GM21447 (cell line): ENCODE measurements at regions not wholly inside any gene's neighbourhood (a gene's known extent, or its start where the extent isn't known, plus 50 kb on each side); places are given as distances from the start of the nearest gene placed in this dataset.

Experiments
- ATAC-seq: cut with Tn5 transposase; IDR thresholded peaks from one replicate; pipeline ENCODE4 v1.9.1; 2021; ENCODE audit not compliant: unreplicated experiment

- no peak for ATAC-seq
These were observed 295.5 kb downstream of the CDH11 start for GRCh38 chr16:64826374-64826773.

DNA sequence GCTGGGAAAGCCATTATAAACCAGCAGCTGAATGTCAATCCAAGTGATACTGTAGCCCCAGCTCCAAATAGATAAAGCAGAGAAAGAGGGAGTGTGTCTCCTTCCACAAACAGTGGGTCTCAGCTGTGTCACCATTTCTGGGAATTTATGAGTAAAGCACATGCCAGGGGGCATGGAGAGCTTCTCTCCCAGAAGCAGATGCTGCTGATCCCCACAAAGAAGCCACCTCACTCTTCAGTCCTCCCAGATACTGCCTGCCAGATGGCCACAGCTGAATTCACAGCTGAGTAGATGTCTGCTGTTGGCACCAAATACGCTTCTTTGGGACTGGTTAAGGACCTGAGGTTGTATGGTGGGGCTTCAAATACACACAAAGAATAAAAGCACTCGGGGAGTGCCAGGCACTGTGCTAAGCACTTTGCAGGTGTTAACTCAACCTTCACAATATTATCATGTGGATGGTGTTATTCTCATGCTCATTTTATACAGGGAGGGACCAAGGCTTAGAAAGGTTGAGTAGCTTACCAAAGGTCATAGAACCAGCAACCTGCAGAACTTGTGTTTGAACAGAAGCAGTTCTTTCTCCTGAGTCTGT, 298.3 kb downstream of the CDH11 start:
- no peak for ATAC-seq

- ATAC-seq, result no peak
These were observed 311.8 kb downstream of the CDH11 start for GRCh38 chr16:64809876-64810629.

DNA sequence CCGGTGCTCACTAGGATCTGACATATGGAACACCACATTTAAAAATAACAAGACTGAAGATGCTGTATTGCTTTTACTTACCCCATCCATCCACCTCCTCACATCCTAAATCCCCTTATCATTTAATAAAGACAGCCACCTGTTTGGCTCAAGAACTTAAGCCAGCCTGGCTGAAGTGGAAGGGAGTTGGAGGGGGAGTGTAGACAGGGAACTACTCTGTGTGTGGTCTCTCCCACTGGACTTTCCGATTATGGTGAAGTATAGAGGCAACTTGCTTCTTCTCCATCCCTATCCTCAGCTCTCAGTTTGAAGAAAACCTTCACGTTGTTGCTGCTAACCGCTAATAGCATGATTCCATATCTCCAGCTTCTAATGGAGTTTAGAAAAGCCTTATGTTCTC, 313.4 kb downstream of the CDH11 start:
- ATAC-seq, result no peak

GRCh38 chr16:64791756-64792155, 330.1 kb downstream of the CDH11 start:
- ATAC-seq, result no peak

DNA sequence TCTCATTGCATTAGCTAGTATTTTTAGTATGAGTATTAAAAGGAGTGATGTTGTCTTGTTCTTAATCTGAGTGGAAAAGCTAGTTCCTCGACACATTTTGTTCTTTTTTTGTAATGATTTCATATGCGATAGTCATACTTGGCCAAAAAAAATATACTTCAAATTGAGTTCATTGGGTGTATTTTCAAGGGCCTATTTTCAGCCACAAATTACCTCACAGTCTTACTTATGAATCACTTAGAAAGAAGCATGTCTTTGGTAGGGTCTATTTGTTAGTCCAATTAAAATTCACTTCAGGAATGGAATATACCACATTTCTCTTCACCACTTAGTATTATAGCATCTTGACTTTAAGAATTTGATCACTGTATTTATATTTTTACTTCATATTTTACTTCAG, 337.2 kb downstream of the CDH11 start:
- ATAC-seq, result no peak

DNA sequence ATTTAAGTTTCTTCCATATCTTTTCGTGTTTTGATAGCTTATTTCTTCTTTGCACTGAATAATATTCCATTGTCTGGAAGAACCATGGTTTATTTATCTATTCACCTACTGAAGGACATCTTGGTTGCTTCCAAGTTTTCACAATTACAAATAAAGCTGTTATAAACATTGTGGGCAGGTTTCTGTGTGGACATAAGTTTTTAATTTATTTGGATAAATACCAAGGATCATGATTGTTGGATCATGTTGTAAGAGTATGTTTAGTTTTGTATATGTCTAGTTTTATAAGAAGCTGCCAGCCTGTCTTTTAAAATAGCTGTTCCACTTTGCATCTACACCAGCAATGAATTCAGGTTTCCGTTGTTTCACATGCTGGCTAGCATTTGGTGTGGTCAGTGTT, 339.4 kb downstream of the CDH11 start:
- ATAC-seq, result no peak

- no peak for ATAC-seq
These were observed 341.4 kb downstream of the CDH11 start for GRCh38 chr16:64780445-64780844.

DNA sequence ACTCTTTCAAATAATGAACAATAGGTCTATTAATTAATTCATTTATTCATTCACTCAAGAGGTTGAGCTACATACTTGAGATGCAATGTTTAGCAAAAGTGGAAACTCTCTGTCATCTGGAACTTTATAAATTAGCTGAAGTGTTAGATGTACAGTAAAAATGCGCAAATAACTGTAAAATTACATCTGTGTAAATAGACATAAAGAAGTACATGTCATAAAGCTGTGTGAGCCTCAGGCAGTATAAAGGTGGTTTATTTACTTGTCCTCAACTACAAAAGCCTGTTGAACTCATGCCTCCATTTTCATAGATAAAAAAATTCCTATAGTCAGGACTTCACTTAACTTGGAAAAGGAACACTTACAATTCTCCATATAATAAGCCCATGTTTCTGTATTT, 343.1 kb downstream of the CDH11 start:
- no peak for ATAC-seq

- ATAC-seq, result no peak
These were observed 348.2 kb downstream of the CDH11 start for GRCh38 chr16:64773638-64774037.

- ATAC-seq, result no peak
These were observed 348.7 kb downstream of the CDH11 start for GRCh38 chr16:64773184-64773583.

DNA sequence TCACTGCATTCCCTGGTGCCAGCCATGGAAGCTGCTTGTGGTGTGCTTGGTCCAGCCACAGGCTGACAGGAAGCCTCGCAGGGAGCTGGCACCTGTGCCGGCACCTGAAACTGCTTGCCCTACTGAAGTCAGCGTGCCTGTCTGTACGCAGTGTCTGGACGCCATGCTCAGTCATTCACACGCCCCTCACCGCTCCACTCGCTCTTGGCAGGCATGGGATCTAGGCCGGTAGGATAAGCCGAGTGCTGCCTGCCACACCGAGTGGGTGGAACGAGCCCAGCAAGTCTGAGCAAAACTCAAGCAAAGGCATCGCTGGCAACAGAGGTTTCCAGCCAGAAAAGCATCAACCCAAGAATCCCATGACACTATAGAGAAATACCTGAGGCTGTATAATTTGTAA, 350.6 kb downstream of the CDH11 start:
- ATAC-seq, result no peak

GRCh38 chr16:64762211-64762610, 359.7 kb downstream of the CDH11 start:
- ATAC-seq, result no peak

- no peak for ATAC-seq
These were observed 367.6 kb downstream of the CDH11 start for GRCh38 chr16:64754279-64754678.

- ATAC-seq, result no peak
These were observed 370.0 kb downstream of the CDH11 start for GRCh38 chr16:64751906-64752305.

DNA sequence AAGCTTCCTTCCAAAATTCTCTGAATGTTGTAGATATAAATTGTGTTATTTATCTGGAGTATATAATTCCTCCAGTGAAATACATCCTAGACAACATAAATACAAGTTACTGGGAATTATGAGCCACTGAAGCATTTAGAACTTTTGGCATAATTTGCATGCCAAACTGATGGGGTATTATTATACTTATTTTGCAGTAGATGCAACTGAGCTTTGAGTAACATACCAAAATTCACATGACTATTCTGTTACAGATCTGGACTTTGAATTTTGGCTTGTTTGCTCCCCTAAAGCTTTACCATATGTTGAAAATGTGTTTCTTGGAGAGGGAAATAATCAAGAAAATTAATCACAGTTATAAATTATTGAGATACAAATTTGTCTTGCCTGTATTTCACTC, 372.5 kb downstream of the CDH11 start:
- no peak for ATAC-seq

GRCh38 chr16:64745258-64745930, 376.5 kb downstream of the CDH11 start:
- no peak for ATAC-seq

- no peak for ATAC-seq
These were observed 379.2 kb downstream of the CDH11 start for GRCh38 chr16:64742455-64743223.

DNA sequence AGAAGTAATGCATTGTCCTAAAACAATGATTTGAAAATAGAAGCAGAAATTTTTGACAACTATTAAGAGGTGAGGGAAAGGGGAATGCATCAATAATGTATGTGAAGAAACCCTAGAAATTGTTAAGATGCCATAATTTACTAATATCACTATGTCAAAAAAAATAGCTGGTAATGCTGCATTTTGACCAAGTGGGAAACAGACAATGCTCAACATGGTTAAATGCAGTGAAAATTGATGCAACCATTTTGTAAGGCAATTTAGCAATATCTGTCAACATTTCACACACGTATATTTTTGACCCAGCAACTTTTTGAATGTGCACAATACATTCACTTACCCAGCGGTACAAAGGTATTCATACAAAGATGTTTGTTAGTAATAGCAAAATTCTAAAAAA, 381.6 kb downstream of the CDH11 start:
- ATAC-seq, result no peak

DNA sequence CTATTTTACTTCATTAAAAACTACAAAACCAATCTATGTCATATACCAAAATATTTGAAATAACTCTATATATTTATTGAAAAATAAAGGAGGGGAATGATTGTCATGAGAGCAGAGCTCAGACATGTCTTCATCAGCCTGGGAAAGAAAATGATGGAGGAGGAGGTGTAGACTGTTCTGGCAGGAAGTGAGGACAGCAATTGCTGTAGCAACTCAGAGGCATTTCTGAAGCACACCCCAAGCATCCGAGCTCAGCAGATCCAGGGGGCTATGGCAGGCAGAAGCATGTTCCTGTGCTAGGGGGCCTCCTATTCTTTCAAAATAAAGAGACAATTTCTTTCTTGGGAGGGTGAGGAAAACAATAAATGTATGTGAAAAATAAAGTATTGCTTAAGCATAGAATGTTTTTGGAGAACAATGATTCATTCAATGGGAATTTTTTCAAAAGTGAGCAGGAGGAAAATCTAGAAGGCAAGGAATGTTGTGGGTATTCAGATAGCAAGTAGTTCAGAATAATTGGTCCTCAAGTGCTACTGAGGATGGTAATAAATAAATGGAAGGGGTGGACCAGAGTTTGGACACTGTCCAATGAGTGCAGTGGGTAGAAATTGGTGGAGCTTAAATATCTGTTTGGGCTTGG, 383.4 kb downstream of the CDH11 start:
- no peak for ATAC-seq

- ATAC-seq, result no peak
These were observed 385.0 kb downstream of the CDH11 start for GRCh38 chr16:64736857-64737256.
